Right lobe of liver (tissue), 4 donors: ENCODE measurements at regions not wholly inside any gene's neighbourhood (a gene's known extent, or its start where the extent isn't known, plus 50 kb on each side); places are given as distances from the start of the nearest gene placed in this dataset.

Experiments used
- CTCF ChIP-seq, 4 donors: fragments of 200-600 bp in 3 of 4; fragments of 450-650 bp in 1 of 4; IDR thresholded peaks; one replicate each; pipeline versions ENCODE4 v1.5.1 to v1.8.0; 2016 to 2022; ENCODE audit warnings: antibody characterized with exemption in 4 of 4, mild to moderate bottlenecking in 2 of 4
- POLR2A ChIP-seq: fragments of 450-650 bp; IDR thresholded peaks from one replicate; pipeline ENCODE4 v1.6.1; 2017; ENCODE audit warnings: antibody characterized with exemption, mild to moderate bottlenecking
- donor health status: DM: no; HTN: no; CAD: no.
- donor health status: DM: no; HTN: no; CAD: no.
- donor health status: DM: no; HTN: yes; CAD: no.

GRCh38 chr11:96696731-96697130, 306.9 kb downstream of the JRKL start:
- no peak for TF ChIP-seq CTCF (IDR thresholded peaks at IDR 0.05)
- no peak for TF ChIP-seq POLR2A
